OCI-LY3 (cell line): ENCODE measurements at regions not wholly inside any gene's neighbourhood (a gene's known extent, or its start where the extent isn't known, plus 50 kb on each side); places are given as distances from the start of the nearest gene placed in this dataset.

ENCODE experiments used
- H2AFZ ChIP-seq: fragments of 200-600, 300-600 bp; shearing (Covaris generic); 2 replicates; pipeline ENCODE4 v1.6.0; 2014; ENCODE audit warnings: antibody characterized with exemption, low read depth, low read length
- H3K27ac ChIP-seq: fragments of 200-600, 300-600 bp; sonication (generic); 2 replicates; pipeline ENCODE4 v1.5.1; 2014; ENCODE audit warnings: mild to moderate bottlenecking, low read length, moderate library complexity, mixed read lengths
- H3K27me3 ChIP-seq: fragments of 200-600, 300-600 bp; sonication (generic); 2 replicates; pipeline ENCODE4 v1.6.1; 2014; ENCODE audit warnings: low read depth, low read length, mixed read lengths
- H3K36me3 ChIP-seq: fragments of 200-600, 300-600 bp; sonication (generic); replicated peaks from 2 replicates; pipeline ENCODE3; 2014; ENCODE audit warnings: low read depth, low read length, mixed read lengths
- H3K4me1 ChIP-seq: fragments of 300-600, 200-600 bp; sonication (generic); 2 replicates; pipeline ENCODE4 v1.6.1; 2014; ENCODE audit warnings: low read length, mixed read lengths
- H3K4me2 ChIP-seq: fragments of 200-600, 300-600 bp; sonication (generic); 2 replicates; pipeline ENCODE4 v1.6.1; 2014; ENCODE audit warnings: low read length, mixed read lengths
- H3K4me3 ChIP-seq: fragments of 300-600, 200-600 bp; sonication (generic); 2 replicates; pipeline ENCODE4 v1.5.1; 2014; ENCODE audit warnings: antibody characterized with exemption, mild to moderate bottlenecking, low read length, moderate library complexity
- H3K79me2 ChIP-seq: fragments of 300-600, 200-600 bp; shearing (Covaris generic); 2 replicates; pipeline ENCODE4 v1.6.1; 2014; ENCODE audit warnings: mild to moderate bottlenecking, low read length, mixed read lengths
- H3K9ac ChIP-seq: fragments of 300-600, 200-600 bp; shearing (Covaris generic); 2 replicates; pipeline ENCODE4 v1.6.0; 2014; ENCODE audit warnings: mild to moderate bottlenecking, low read length, moderate library complexity
- H3K9me3 ChIP-seq: fragments of 200-600, 300-600 bp; shearing (Covaris generic); 2 replicates; pipeline ENCODE4 v1.6.1; 2014; ENCODE audit warnings: low read length, mixed read lengths; ENCODE audit not compliant: insufficient read depth
- H4K20me1 ChIP-seq: fragments of 200-600, 300-600 bp; sonication (generic); 2 replicates; pipeline ENCODE4 v1.6.1; 2016; ENCODE audit warnings: low read length, mixed read lengths; ENCODE audit not compliant: insufficient read depth
- EZH2phosphoT487 ChIP-seq: fragments of 200-600 bp; shearing (Covaris generic); IDR thresholded peaks from 2 replicates; pipeline ENCODE4 v1.6.1; 2018; ENCODE audit warnings: antibody characterized with exemption, mixed run types, low read depth
- TF ChIP-seq, protein P1 (sequence below): fragments of 200-600, 300-600 bp; sonication (generic); IDR thresholded peaks from 2 replicates; pipeline ENCODE4 v1.5.1; 2014; ENCODE audit warnings: antibody characterized with exemption, low read length, low read depth

DNA sequence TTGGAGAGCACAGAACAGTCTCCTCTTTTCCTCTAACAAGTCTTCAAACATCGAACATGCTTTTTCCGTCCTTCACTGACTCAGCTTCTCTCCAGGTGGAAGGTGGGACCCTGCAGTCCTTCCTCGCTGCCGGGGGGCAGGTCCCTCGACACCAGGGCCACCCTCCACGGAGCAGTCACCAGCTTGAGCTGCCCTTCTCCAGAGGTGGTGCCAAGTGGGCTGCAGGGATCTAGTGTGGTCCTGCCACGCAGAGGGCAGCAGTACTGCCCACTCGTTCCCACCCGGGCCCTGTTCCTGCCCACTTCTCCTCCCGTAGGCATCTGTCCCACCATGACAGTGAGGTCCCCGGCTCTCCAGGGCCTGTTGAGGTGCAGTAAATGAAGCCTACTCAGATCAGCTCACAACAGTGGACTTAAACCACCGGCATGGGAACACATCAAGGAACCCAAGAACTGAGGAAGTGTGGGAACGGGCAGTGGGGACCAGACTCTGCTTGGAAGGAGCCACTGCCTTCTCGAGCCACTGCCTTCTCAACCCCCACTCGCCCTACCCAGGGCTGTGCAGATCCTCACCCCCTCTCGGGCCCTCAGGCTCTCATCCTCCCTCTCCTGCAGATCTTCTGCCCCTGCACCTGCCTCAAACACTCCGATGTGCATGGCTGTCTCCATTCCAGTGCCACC, 153.9 kb downstream of the OAT start:
- Histone ChIP-seq H2AFZ (no peak overlapping the region), H4K20me1 (no peaks in the 10 kb centered on the region), H3K4me3 (no peak overlapping the region), H3K79me2 (no peaks in the 10 kb centered on the region), H3K36me3 (no peaks in the 10 kb centered on the region), H3K4me2 (no peak overlapping the region), H3K9ac (no peak overlapping the region), H3K4me1 (no peaks in the 10 kb centered on the region), H3K27ac (no peak overlapping the region), H3K9me3 (no peaks in the 10 kb centered on the region), H3K27me3 (0 out of 2 replicates have a peak, but pooled peaks cover 5% of the 10 kb centered on the region)
- no peak for TF ChIP-seq EZH2phosphoT487
- TF ChIP-seq, protein P1, sequence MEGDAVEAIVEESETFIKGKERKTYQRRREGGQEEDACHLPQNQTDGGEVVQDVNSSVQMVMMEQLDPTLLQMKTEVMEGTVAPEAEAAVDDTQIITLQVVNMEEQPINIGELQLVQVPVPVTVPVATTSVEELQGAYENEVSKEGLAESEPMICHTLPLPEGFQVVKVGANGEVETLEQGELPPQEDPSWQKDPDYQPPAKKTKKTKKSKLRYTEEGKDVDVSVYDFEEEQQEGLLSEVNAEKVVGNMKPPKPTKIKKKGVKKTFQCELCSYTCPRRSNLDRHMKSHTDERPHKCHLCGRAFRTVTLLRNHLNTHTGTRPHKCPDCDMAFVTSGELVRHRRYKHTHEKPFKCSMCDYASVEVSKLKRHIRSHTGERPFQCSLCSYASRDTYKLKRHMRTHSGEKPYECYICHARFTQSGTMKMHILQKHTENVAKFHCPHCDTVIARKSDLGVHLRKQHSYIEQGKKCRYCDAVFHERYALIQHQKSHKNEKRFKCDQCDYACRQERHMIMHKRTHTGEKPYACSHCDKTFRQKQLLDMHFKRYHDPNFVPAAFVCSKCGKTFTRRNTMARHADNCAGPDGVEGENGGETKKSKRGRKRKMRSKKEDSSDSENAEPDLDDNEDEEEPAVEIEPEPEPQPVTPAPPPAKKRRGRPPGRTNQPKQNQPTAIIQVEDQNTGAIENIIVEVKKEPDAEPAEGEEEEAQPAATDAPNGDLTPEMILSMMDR, result no peak

DNA sequence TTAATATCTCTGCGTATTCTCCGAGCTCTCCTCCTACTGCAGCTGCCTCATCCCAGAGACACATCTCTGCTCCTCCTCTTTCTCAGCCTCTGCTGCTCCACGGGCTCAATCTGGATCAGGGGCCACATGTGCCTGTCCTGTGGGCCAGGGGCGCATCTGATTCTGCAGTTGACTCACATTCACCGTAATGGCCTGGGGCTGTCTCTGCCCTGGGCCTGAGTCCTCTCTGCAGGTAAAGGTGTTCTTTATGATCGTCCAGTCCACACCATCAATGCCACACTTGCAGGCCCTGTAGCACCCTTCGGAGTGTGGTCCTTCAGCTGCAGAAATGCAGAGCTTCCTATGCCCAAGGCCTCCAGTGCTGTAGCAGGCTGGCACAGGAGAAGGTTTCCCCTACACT, 154.5 kb downstream of the OAT start:
- Histone ChIP-seq H3K4me1 (no peaks in the 10 kb centered on the region), H3K9me3 (no peaks in the 10 kb centered on the region), H3K27me3 (0 out of 2 replicates have a peak, but pooled peaks cover 5% of the 10 kb centered on the region), H3K36me3 (no peaks in the 10 kb centered on the region), H2AFZ (no peak overlapping the region), H3K9ac (no peak overlapping the region), H3K4me2 (no peak overlapping the region), H3K4me3 (no peak overlapping the region), H4K20me1 (no peaks in the 10 kb centered on the region), H3K79me2 (no peaks in the 10 kb centered on the region), H3K27ac (no peak overlapping the region)
- no peak for TF ChIP-seq EZH2phosphoT487
- TF ChIP-seq, protein P1, result no peak

DNA sequence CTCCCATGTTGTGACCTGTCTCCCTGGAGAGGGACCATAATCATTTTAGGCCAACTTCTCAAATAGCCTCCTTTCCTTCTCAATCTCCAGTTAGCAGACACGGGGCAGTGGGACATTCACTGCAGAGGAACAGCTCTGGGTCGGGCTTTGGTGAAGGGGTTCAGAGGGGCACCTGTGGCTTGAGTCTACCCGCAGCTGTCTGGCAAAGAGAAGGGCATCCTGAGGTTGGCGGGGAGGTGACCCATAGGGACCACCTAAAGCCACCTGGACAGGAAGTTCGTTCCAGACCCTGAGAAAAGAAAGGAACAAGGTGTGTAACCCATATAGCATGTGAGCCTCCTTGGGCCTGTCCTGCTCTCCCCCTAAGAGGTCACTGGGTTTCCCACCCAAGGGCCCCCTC, 155.0 kb downstream of the OAT start:
- Histone ChIP-seq H3K4me3 (no peak overlapping the region), H2AFZ (no peak overlapping the region), H3K4me2 (no peak overlapping the region), H3K79me2 (no peaks in the 10 kb centered on the region), H3K4me1 (no peaks in the 10 kb centered on the region), H3K9me3 (no peaks in the 10 kb centered on the region), H4K20me1 (no peaks in the 10 kb centered on the region), H3K27ac (no peak overlapping the region), H3K9ac (no peak overlapping the region), H3K36me3 (no peaks in the 10 kb centered on the region), H3K27me3 (0 out of 2 replicates have a peak, but pooled peaks cover 5% of the 10 kb centered on the region)
- TF ChIP-seq, protein P1, result no peak
- no peak for TF ChIP-seq EZH2phosphoT487

DNA sequence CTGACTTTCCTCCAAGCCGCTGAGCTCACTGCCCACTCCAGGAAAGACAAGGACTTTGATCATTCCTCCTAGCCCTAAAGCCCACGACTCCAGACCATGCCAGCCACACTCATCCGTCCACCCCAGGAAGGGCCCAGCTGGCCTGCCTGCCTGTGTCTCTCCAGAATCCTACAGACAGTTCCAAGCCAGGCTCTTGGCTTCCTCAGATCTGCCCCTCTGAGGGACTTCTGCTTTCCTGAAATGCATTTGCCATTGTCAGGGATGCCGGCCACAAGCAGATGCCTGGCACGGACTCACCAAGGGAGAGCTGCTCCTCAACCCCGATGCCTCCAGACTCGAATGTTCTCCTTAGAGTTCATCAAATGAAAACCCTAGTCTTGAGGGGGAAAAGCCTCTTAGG, 155.8 kb downstream of the OAT start:
- H3K4me1 ChIP-seq, result no peaks in the 10 kb centered on the region

More for the DNA sequence above, 155.8 kb downstream of the OAT start:
- no peak overlapping the region for H2AFZ ChIP-seq
- no peaks in the 10 kb centered on the region for H3K79me2 ChIP-seq
- H3K27ac ChIP-seq, result no peak overlapping the region
- no peaks in the 10 kb centered on the region for H4K20me1 ChIP-seq
- H3K36me3 ChIP-seq, result no peaks in the 10 kb centered on the region
- no peak for TF ChIP-seq EZH2phosphoT487
- TF ChIP-seq, protein P1, result no peak
- no peak overlapping the region for H3K9ac ChIP-seq
- H3K4me3 ChIP-seq, result no peak overlapping the region
- no peaks in the 10 kb centered on the region for H3K9me3 ChIP-seq
- H3K27me3 ChIP-seq, result 0 out of 2 replicates have a peak, but pooled peaks cover 5% of the 10 kb centered on the region
- H3K4me2 ChIP-seq, result no peak overlapping the region
